GM23338 (cell line): ENCODE measurements at regions not wholly inside any gene's neighbourhood (a gene's known extent, or its start where the extent isn't known, plus 50 kb on each side); places are given as distances from the start of the nearest gene placed in this dataset.

ENCODE experiments used
- ATAC-seq: fragments of 200-7000 bp; cut with Tn5 transposase; 3 replicates; pipeline ENCODE4 v1.9.1; 2020
- DNase-seq: peaks from one replicate; pipeline ENCODE4 v3.0.0-alpha.2; 2015; ENCODE audit warnings: low spot score
- H2AFZ ChIP-seq: fragments of 200-600 bp; sonication (generic); 2 replicates; pipeline ENCODE4 v1.8.0; 2016; ENCODE audit warnings: antibody characterized with exemption, mild to moderate bottlenecking, moderate library complexity
- H3F3A ChIP-seq: fragments of 200-600 bp; sonication (generic); replicated peaks from 2 replicates; pipeline ENCODE4 v1.8.0; 2017; ENCODE audit warnings: antibody characterized with exemption, mixed run types, low read depth
- H3K27ac ChIP-seq: fragments of 200-600 bp; sonication (generic); 2 replicates; pipeline ENCODE4 v1.6.1; 2016; ENCODE audit warnings: low read depth
- H3K27me3 ChIP-seq: fragments of 200-600 bp; sonication (generic); 2 replicates; pipeline ENCODE4 v1.8.0; 2016; ENCODE audit warnings: mild to moderate bottlenecking, mixed run types, moderate library complexity; ENCODE audit not compliant: insufficient read depth
- H3K36me3 ChIP-seq: fragments of 200-600 bp; sonication (generic); 2 replicates; pipeline ENCODE4 v1.8.0; 2016; ENCODE audit warnings: mild to moderate bottlenecking; ENCODE audit not compliant: insufficient read depth
- H3K4me1 ChIP-seq: fragments of 200-600 bp; sonication (generic); 2 replicates; pipeline ENCODE4 v1.8.0; 2016; ENCODE audit warnings: mild to moderate bottlenecking, moderate library complexity; ENCODE audit not compliant: insufficient read depth
- H3K4me2 ChIP-seq: fragments of 200-600 bp; sonication (generic); 2 replicates; pipeline ENCODE4 v1.7.1; 2017; ENCODE audit warnings: mixed run types
- H3K4me3 ChIP-seq: fragments of 200-600 bp; sonication (generic); 2 replicates; pipeline ENCODE4 v1.6.1; 2016; ENCODE audit warnings: mixed run types
- H3K79me2 ChIP-seq: fragments of 200-600 bp; sonication (generic); replicated peaks from 2 replicates; pipeline ENCODE4 v1.8.0; 2017; ENCODE audit warnings: mild to moderate bottlenecking; ENCODE audit not compliant: insufficient read depth
- H3K9me2 ChIP-seq: fragments of 200-600 bp; sonication (generic); 2 replicates; pipeline ENCODE4 v1.8.0; 2017; ENCODE audit not compliant: insufficient read depth
- H4K20me1 ChIP-seq: fragments of 200-600 bp; sonication (generic); replicated peaks from 2 replicates; pipeline ENCODE4 v1.8.0; 2017; ENCODE audit warnings: mild to moderate bottlenecking; ENCODE audit not compliant: insufficient read depth
- H3K27ac Mint-ChIP-seq: 2 replicates; pipeline ENCODE4 v1.8.0; 2020; ENCODE audit warnings: inconsistent platforms, mild to moderate bottlenecking, moderate library complexity, mixed read lengths
- H3K27me3 Mint-ChIP-seq: 3 replicates; pipeline ENCODE4 v1.8.0; 2022; ENCODE audit warnings: low read depth, mild to moderate bottlenecking, moderate library complexity, mixed read lengths, inconsistent platforms; ENCODE audit not compliant: insufficient read depth, poor library complexity
- H3K36me3 Mint-ChIP-seq: 3 replicates; pipeline ENCODE4 v1.8.0; 2021; ENCODE audit warnings: low read depth, mild to moderate bottlenecking, inconsistent platforms, moderate library complexity, mixed read lengths
- H3K4me1 Mint-ChIP-seq: 3 replicates; pipeline ENCODE4 v1.8.0; 2020; ENCODE audit warnings: mild to moderate bottlenecking, inconsistent platforms, mixed read lengths
- H3K4me3 Mint-ChIP-seq: 3 replicates; pipeline ENCODE4 v1.8.0; 2021; ENCODE audit warnings: moderate library complexity, mild to moderate bottlenecking, inconsistent platforms, mixed read lengths
- H3K9me3 Mint-ChIP-seq: 3 replicates; pipeline ENCODE4 v1.8.0; 2020; ENCODE audit warnings: moderate library complexity, mild to moderate bottlenecking, inconsistent platforms, mixed read lengths
- CREB1 ChIP-seq: fragments of 250-450 bp; sonication (Bioruptor Pico); IDR thresholded peaks from 2 replicates; pipeline ENCODE4 v1.5.0; 2020; ENCODE audit warnings: low read depth, mild to moderate bottlenecking, moderate library complexity
- EZH2 ChIP-seq: fragments of 200-600 bp; sonication (generic); IDR thresholded peaks from one replicate; pipeline ENCODE4 v1.8.0; 2017; ENCODE audit warnings: antibody characterized with exemption, mild to moderate bottlenecking, low read depth; ENCODE audit not compliant: unreplicated experiment
- EZH2phosphoT487 ChIP-seq: fragments of 200-600 bp; sonication (generic); IDR thresholded peaks from one replicate; pipeline ENCODE4 v1.8.1; 2018; ENCODE audit warnings: antibody characterized with exemption; ENCODE audit not compliant: unreplicated experiment
- JUNB ChIP-seq: IDR thresholded peaks from one replicate; pipeline ENCODE4 v1.6.1; 2016; ENCODE audit warnings: antibody characterized with exemption; ENCODE audit not compliant: unreplicated experiment
- NANOG ChIP-seq: IDR thresholded peaks from 2 replicates; pipeline ENCODE4 v1.6.1; 2016; ENCODE audit warnings: antibody characterized with exemption, borderline replicate concordance
- POLR2AphosphoS5 ChIP-seq: IDR thresholded peaks from 2 replicates; pipeline ENCODE4 v1.6.1; 2016; ENCODE audit warnings: antibody characterized with exemption, low read depth
- STAT1 ChIP-seq: IDR thresholded peaks from one replicate; pipeline ENCODE4 v1.6.1; 2016; ENCODE audit warnings: antibody characterized with exemption; ENCODE audit not compliant: unreplicated experiment
- ZNF114 ChIP-seq: fragments of 250-450 bp; sonication (Bioruptor Pico); IDR thresholded peaks from 2 replicates; pipeline ENCODE4 v1.5.0; 2020; ENCODE audit warnings: mild to moderate bottlenecking, moderate library complexity
- ZNF331 ChIP-seq: fragments of 250-450 bp; sonication (Bioruptor Pico); IDR thresholded peaks from 2 replicates; pipeline ENCODE4 v1.5.0; 2020; ENCODE audit warnings: low read depth, mild to moderate bottlenecking, moderate library complexity
- ZNF462 ChIP-seq: fragments of 250-450 bp; sonication (Bioruptor Pico); IDR thresholded peaks from 2 replicates; pipeline ENCODE4 v1.5.0; 2020; ENCODE audit warnings: mild to moderate bottlenecking, moderate library complexity
- TF ChIP-seq, protein P1 (sequence below): IDR thresholded peaks from 2 replicates; pipeline ENCODE4 v1.6.1; 2016; ENCODE audit warnings: antibody characterized with exemption
- TF ChIP-seq, protein P2 (sequence below), 2 experiments: fragments of 200-600 bp in 1 of 2; sonication (generic) in 1 of 2; conservative IDR thresholded peaks; 2 replicates each; pipeline versions ENCODE4 v1.5.1 to v1.6.1; 2016 to 2017; ENCODE audit warnings: antibody characterized with exemption in 2 of 2, low read depth in 2 of 2, mild to moderate bottlenecking in 2 of 2, moderate library complexity in 1 of 2
- TF ChIP-seq, protein P3 (sequence below): IDR thresholded peaks from one replicate; pipeline ENCODE4 v1.6.1; 2018; ENCODE audit warnings: antibody characterized with exemption; ENCODE audit not compliant: unreplicated experiment

- Histone ChIP-seq H3K27me3 (no peaks in the 10 kb centered on the region), H3K79me2 (no peaks in the 10 kb centered on the region), H3K4me3 (no peak overlapping the region), H3K27ac (no peak overlapping the region), H3K9me2 (peaks cover 8% of the 10 kb centered on the region; the same call in 1 of the 2 replicates), H3F3A (no peaks in the 10 kb centered on the region), H3K4me2 (no peak overlapping the region), H4K20me1 (no peaks in the 10 kb centered on the region), H3K4me1 (no peaks in the 10 kb centered on the region), H3K36me3 (no peaks in the 10 kb centered on the region), H2AFZ (no peak overlapping the region)
- H3K4me1 Mint-ChIP-seq, result no peaks in the 10 kb centered on the region
- H3K36me3 Mint-ChIP-seq, result no peaks in the 10 kb centered on the region
- H3K27me3 Mint-ChIP-seq, result peaks cover 2% of the 10 kb centered on the region
- H3K27ac Mint-ChIP-seq, result no peak overlapping the region
- TF ChIP-seq ZNF331 (CRISPR knock-in tag), result no peak
- TF ChIP-seq NANOG, result no peak
- TF ChIP-seq POLR2AphosphoS5, result no peak
- no peak for TF ChIP-seq STAT1
- TF ChIP-seq CREB1, result no peak
- no peak for TF ChIP-seq ZNF462 (CRISPR knock-in tag)
- no peak for TF ChIP-seq JUNB
- TF ChIP-seq EZH2phosphoT487, result no peak
- TF ChIP-seq, protein P1, sequence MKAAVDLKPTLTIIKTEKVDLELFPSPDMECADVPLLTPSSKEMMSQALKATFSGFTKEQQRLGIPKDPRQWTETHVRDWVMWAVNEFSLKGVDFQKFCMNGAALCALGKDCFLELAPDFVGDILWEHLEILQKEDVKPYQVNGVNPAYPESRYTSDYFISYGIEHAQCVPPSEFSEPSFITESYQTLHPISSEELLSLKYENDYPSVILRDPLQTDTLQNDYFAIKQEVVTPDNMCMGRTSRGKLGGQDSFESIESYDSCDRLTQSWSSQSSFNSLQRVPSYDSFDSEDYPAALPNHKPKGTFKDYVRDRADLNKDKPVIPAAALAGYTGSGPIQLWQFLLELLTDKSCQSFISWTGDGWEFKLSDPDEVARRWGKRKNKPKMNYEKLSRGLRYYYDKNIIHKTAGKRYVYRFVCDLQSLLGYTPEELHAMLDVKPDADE, result no peak
- TF ChIP-seq EZH2, result no peak
- TF ChIP-seq, protein P2, sequence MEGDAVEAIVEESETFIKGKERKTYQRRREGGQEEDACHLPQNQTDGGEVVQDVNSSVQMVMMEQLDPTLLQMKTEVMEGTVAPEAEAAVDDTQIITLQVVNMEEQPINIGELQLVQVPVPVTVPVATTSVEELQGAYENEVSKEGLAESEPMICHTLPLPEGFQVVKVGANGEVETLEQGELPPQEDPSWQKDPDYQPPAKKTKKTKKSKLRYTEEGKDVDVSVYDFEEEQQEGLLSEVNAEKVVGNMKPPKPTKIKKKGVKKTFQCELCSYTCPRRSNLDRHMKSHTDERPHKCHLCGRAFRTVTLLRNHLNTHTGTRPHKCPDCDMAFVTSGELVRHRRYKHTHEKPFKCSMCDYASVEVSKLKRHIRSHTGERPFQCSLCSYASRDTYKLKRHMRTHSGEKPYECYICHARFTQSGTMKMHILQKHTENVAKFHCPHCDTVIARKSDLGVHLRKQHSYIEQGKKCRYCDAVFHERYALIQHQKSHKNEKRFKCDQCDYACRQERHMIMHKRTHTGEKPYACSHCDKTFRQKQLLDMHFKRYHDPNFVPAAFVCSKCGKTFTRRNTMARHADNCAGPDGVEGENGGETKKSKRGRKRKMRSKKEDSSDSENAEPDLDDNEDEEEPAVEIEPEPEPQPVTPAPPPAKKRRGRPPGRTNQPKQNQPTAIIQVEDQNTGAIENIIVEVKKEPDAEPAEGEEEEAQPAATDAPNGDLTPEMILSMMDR (conservative IDR thresholded peaks at IDR 0.05; ENCODE audit: low read depth in 2 of 2), result no peak
- TF ChIP-seq ZNF114 (CRISPR knock-in tag), result no peak
- TF ChIP-seq, protein P3, sequence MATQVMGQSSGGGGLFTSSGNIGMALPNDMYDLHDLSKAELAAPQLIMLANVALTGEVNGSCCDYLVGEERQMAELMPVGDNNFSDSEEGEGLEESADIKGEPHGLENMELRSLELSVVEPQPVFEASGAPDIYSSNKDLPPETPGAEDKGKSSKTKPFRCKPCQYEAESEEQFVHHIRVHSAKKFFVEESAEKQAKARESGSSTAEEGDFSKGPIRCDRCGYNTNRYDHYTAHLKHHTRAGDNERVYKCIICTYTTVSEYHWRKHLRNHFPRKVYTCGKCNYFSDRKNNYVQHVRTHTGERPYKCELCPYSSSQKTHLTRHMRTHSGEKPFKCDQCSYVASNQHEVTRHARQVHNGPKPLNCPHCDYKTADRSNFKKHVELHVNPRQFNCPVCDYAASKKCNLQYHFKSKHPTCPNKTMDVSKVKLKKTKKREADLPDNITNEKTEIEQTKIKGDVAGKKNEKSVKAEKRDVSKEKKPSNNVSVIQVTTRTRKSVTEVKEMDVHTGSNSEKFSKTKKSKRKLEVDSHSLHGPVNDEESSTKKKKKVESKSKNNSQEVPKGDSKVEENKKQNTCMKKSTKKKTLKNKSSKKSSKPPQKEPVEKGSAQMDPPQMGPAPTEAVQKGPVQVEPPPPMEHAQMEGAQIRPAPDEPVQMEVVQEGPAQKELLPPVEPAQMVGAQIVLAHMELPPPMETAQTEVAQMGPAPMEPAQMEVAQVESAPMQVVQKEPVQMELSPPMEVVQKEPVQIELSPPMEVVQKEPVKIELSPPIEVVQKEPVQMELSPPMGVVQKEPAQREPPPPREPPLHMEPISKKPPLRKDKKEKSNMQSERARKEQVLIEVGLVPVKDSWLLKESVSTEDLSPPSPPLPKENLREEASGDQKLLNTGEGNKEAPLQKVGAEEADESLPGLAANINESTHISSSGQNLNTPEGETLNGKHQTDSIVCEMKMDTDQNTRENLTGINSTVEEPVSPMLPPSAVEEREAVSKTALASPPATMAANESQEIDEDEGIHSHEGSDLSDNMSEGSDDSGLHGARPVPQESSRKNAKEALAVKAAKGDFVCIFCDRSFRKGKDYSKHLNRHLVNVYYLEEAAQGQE, result no peak
- DNase-seq, result no peak
- ATAC-seq, result no peak
- no peak overlapping the region for H3K4me3 Mint-ChIP-seq
- H3K9me3 Mint-ChIP-seq, result no peaks in the 10 kb centered on the region
Measured at GRCh38 chr6:23589811-23590210, 536.2 kb upstream of the NRSN1 start.
